Nephron (organoid): ENCODE measurements at regions not wholly inside any gene's neighbourhood (a gene's known extent, or its start where the extent isn't known, plus 50 kb on each side); places are given as distances from the start of the nearest gene placed in this dataset.

Experiments used
- H3K27ac Mint-ChIP-seq, 3 experiments: 2 replicates each; pipeline ENCODE4 v1.8.0; 2020; ENCODE audit warnings: mixed read lengths in 3 of 3, mild to moderate bottlenecking in 2 of 3, moderate library complexity in 1 of 3
- H3K27me3 Mint-ChIP-seq: 2 replicates; pipeline ENCODE4 v1.8.0; 2021; ENCODE audit warnings: low read depth, mild to moderate bottlenecking, moderate library complexity, mixed read lengths
- H3K36me3 Mint-ChIP-seq: 2 replicates; pipeline ENCODE4 v1.8.0; 2020; ENCODE audit warnings: low read depth, mixed read lengths
- H3K4me1 Mint-ChIP-seq: 2 replicates; pipeline ENCODE4 v1.8.0; 2020; ENCODE audit warnings: mixed read lengths
- H3K4me3 Mint-ChIP-seq, 3 experiments: 2 replicates each; pipeline ENCODE4 v1.8.0; 2020; ENCODE audit warnings: mild to moderate bottlenecking in 3 of 3, mixed read lengths in 3 of 3, moderate library complexity in 2 of 3
- H3K9me3 Mint-ChIP-seq: 2 replicates; pipeline ENCODE4 v1.8.0; 2020; ENCODE audit warnings: mixed read lengths
- CTCF ChIP-seq, 3 experiments: fragments of 200-600 bp; sonication (generic); IDR thresholded peaks; one replicate each; pipeline ENCODE4 v1.5.0; 2021; ENCODE audit warnings: antibody characterized with exemption in 3 of 3; ENCODE audit not compliant: unreplicated experiment in 3 of 3

DNA sequence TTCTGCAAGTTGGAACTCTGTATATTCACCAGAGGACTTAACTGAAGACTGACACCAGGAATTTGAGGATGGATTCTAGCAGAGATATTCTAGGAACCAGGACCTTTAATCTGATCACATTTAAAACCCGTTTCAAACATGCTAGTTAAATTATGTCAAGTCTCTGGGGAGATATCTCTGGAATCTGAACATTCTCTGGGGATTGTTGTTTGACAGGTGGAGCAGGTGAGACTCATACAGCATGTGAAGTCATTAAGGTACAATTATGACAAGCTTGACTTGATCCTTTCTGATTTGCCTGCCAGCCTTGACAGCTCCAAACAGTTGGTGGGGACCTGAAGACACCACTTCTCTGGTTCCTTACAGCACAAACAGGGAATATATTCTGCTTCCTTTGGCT lies 100.3 kb downstream of the FAT3 start:
- H3K27me3 Mint-ChIP-seq, result no peaks in the 10 kb centered on the region
- no peak overlapping the region for H3K4me3 Mint-ChIP-seq
- TF ChIP-seq CTCF (IDR thresholded peaks at IDR 0.05; ENCODE audit: unreplicated experiment in 3 of 3), result no peak
- peaks cover 22% of the 10 kb centered on the region for H3K36me3 Mint-ChIP-seq
- H3K4me1 Mint-ChIP-seq, result peaks cover 5% of the 10 kb centered on the region
- H3K27ac Mint-ChIP-seq, result no peak overlapping the region
- peaks cover 20% of the 10 kb centered on the region for H3K9me3 Mint-ChIP-seq

GRCh38 chr11:92325416-92325815 lies 100.8 kb downstream of the FAT3 start:
- no peak overlapping the region for H3K4me3 Mint-ChIP-seq
- peaks cover 10% of the 10 kb centered on the region for H3K4me1 Mint-ChIP-seq
- H3K36me3 Mint-ChIP-seq, result peaks cover 22% of the 10 kb centered on the region
- H3K27ac Mint-ChIP-seq, result no peak overlapping the region
- no peaks in the 10 kb centered on the region for H3K27me3 Mint-ChIP-seq
- no peak for TF ChIP-seq CTCF (IDR thresholded peaks at IDR 0.05; ENCODE audit: unreplicated experiment in 3 of 3)
- peaks cover 20% of the 10 kb centered on the region for H3K9me3 Mint-ChIP-seq

- Mint-ChIP-seq H3K9me3 (peaks cover 9% of the 10 kb centered on the region), H3K27me3 (no peaks in the 10 kb centered on the region)
Observed at GRCh38 chr11:92329137-92329536, 104.5 kb downstream of the FAT3 start.

GRCh38 chr11:92329646-92330045 lies 105.0 kb downstream of the FAT3 start:
- peak overlapping the region in 1 of 3 experiments; percentile 52 for H3K27ac Mint-ChIP-seq
- peaks cover 45% of the 10 kb centered on the region for H3K4me1 Mint-ChIP-seq
- TF ChIP-seq CTCF (IDR thresholded peaks at IDR 0.05; ENCODE audit: unreplicated experiment in 3 of 3), result no peak
- peaks cover 5% of the 10 kb centered on the region for H3K36me3 Mint-ChIP-seq
- no peaks in the 10 kb centered on the region for H3K27me3 Mint-ChIP-seq
- no peak overlapping the region for H3K4me3 Mint-ChIP-seq
- H3K9me3 Mint-ChIP-seq, result peaks cover 4% of the 10 kb centered on the region

More at GRCh38 chr11:92329137-92329536, 104.5 kb downstream of the FAT3 start:
- Mint-ChIP-seq H3K27ac (no peak overlapping the region), H3K4me3 (no peak overlapping the region), H3K4me1 (peaks cover 45% of the 10 kb centered on the region), H3K36me3 (peaks cover 8% of the 10 kb centered on the region)
- no peak for TF ChIP-seq CTCF (IDR thresholded peaks at IDR 0.05; ENCODE audit: unreplicated experiment in 3 of 3)

GRCh38 chr11:92330114-92330513 lies 105.5 kb downstream of the FAT3 start:
- peaks cover 45% of the 10 kb centered on the region for H3K4me1 Mint-ChIP-seq
- H3K4me3 Mint-ChIP-seq, result no peak overlapping the region
- no peak for TF ChIP-seq CTCF (IDR thresholded peaks at IDR 0.05; ENCODE audit: unreplicated experiment in 3 of 3)
- peak overlapping the region; percentile 20 to 64 (median 52) for H3K27ac Mint-ChIP-seq
- no peaks in the 10 kb centered on the region for H3K27me3 Mint-ChIP-seq
- H3K9me3 Mint-ChIP-seq, result peaks cover 3% of the 10 kb centered on the region
- peaks cover 4% of the 10 kb centered on the region for H3K36me3 Mint-ChIP-seq

- peak overlapping the region in 1 of 3 experiments; percentile 2 for H3K4me3 Mint-ChIP-seq
- H3K9me3 Mint-ChIP-seq, result no peaks in the 10 kb centered on the region
- peak overlapping the region; percentile 42 to 65 (median 51) for H3K27ac Mint-ChIP-seq
- no peak for TF ChIP-seq CTCF (IDR thresholded peaks at IDR 0.05; ENCODE audit: unreplicated experiment in 3 of 3)
- no peaks in the 10 kb centered on the region for H3K27me3 Mint-ChIP-seq
- H3K36me3 Mint-ChIP-seq, result no peaks in the 10 kb centered on the region
- H3K4me1 Mint-ChIP-seq, result peaks cover 47% of the 10 kb centered on the region
Observed at GRCh38 chr11:92332986-92333385, 108.4 kb downstream of the FAT3 start.
